ENCODE measurements at regions not wholly inside any gene's neighbourhood (a gene's known extent, or its start where the extent isn't known, plus 50 kb on each side); places are given as distances from the start of the nearest gene placed in this dataset.

GRCh38 chr16:26645614-26646013 lies 421.1 kb upstream of the C16orf82 start:
- Histone ChIP-seq H4K20me1 (ENCODE audit: control insufficient read depth, extremely low read depth, insufficient read depth, low read length) (no peaks in the 10 kb centered on the region), H3K27me3 (ENCODE audit: control insufficient read depth, insufficient read depth, low read length) (no peaks in the 10 kb centered on the region), H3K4me2 (ENCODE audit: extremely low read depth, insufficient read depth, low read length) (no peak overlapping the region), H3K9ac (ENCODE audit: insufficient read depth, low read length) (no peak overlapping the region), H3K36me3 (ENCODE audit: control insufficient read depth, insufficient read depth, low read length) (no peaks in the 10 kb centered on the region), H3K9me3 (ENCODE audit: control insufficient read depth, insufficient read depth, low read depth, low read length) (no peaks in the 10 kb centered on the region), H3K4me3 (replicated peaks in 1 of 4; ENCODE audit: control extremely low read depth in 1 of 4, insufficient read depth in 1 of 4, low read depth in 3 of 4, low read length in 4 of 4) (no peak overlapping the region), H3K4me1 (ENCODE audit: control insufficient read depth, extremely low read depth, insufficient read depth, low read length) (no peaks in the 10 kb centered on the region), H3K27ac (ENCODE audit: insufficient read depth, low read length) (no peak overlapping the region), H2AFZ (ENCODE audit: low read length) (no peak overlapping the region), H3K79me2 (ENCODE audit: control insufficient read depth, insufficient read depth, low read length) (no peaks in the 10 kb centered on the region)
- TF ChIP-seq CTCF (conservative IDR thresholded peaks at IDR 0.05 in 1 of 2, IDR thresholded peaks at IDR 0.05 in 1 of 2; ENCODE audit: low read depth in 1 of 2, low read length in 2 of 2) (no peak), EZH2 (IDR thresholded peaks at IDR 0.05; ENCODE audit: low read length, missing control alignments) (no peak)
- DNase-seq (ENCODE audit: low read depth in 2 of 2): no peak

- no peaks in the 10 kb centered on the region for H3K27me3 ChIP-seq (ENCODE audit: control insufficient read depth, insufficient read depth, low read length)
Measured at GRCh38 chr16:26647870-26648269, 418.9 kb upstream of the C16orf82 start.

GRCh38 chr16:26648851-26649250 lies 417.9 kb upstream of the C16orf82 start:
- TF ChIP-seq CTCF (conservative IDR thresholded peaks at IDR 0.05 in 1 of 2, IDR thresholded peaks at IDR 0.05 in 1 of 2; ENCODE audit: low read depth in 1 of 2, low read length in 2 of 2): no peak
- no peak for TF ChIP-seq EZH2 (IDR thresholded peaks at IDR 0.05; ENCODE audit: low read length, missing control alignments)
- Histone ChIP-seq H3K4me2 (ENCODE audit: extremely low read depth, insufficient read depth, low read length) (no peak overlapping the region), H3K36me3 (ENCODE audit: control insufficient read depth, insufficient read depth, low read length) (no peaks in the 10 kb centered on the region), H2AFZ (ENCODE audit: low read length) (no peak overlapping the region), H3K9ac (ENCODE audit: insufficient read depth, low read length) (no peak overlapping the region), H3K4me1 (ENCODE audit: control insufficient read depth, extremely low read depth, insufficient read depth, low read length) (no peaks in the 10 kb centered on the region), H3K27me3 (ENCODE audit: control insufficient read depth, insufficient read depth, low read length) (no peaks in the 10 kb centered on the region), H3K27ac (ENCODE audit: insufficient read depth, low read length) (no peak overlapping the region), H3K4me3 (replicated peaks in 1 of 4; ENCODE audit: control extremely low read depth in 1 of 4, insufficient read depth in 1 of 4, low read depth in 3 of 4, low read length in 4 of 4) (no peak overlapping the region), H3K79me2 (ENCODE audit: control insufficient read depth, insufficient read depth, low read length) (no peaks in the 10 kb centered on the region), H3K9me3 (ENCODE audit: control insufficient read depth, insufficient read depth, low read depth, low read length) (no peaks in the 10 kb centered on the region), H4K20me1 (ENCODE audit: control insufficient read depth, extremely low read depth, insufficient read depth, low read length) (no peaks in the 10 kb centered on the region)
- DNase-seq (ENCODE audit: low read depth in 2 of 2): no peak

More at GRCh38 chr16:26647870-26648269, 418.9 kb upstream of the C16orf82 start:
- no peaks in the 10 kb centered on the region for H3K9me3 ChIP-seq (ENCODE audit: control insufficient read depth, insufficient read depth, low read depth, low read length)
- no peak overlapping the region for H3K27ac ChIP-seq (ENCODE audit: insufficient read depth, low read length)
- TF ChIP-seq EZH2 (IDR thresholded peaks at IDR 0.05; ENCODE audit: low read length, missing control alignments) (no peak), CTCF (conservative IDR thresholded peaks at IDR 0.05 in 1 of 2, IDR thresholded peaks at IDR 0.05 in 1 of 2; ENCODE audit: low read depth in 1 of 2, low read length in 2 of 2) (no peak)
- no peaks in the 10 kb centered on the region for H3K79me2 ChIP-seq (ENCODE audit: control insufficient read depth, insufficient read depth, low read length)
- H3K4me2 ChIP-seq (ENCODE audit: extremely low read depth, insufficient read depth, low read length): no peak overlapping the region
- no peak overlapping the region for H3K9ac ChIP-seq (ENCODE audit: insufficient read depth, low read length)
- no peaks in the 10 kb centered on the region for H4K20me1 ChIP-seq (ENCODE audit: control insufficient read depth, extremely low read depth, insufficient read depth, low read length)
- H3K4me3 ChIP-seq (replicated peaks in 1 of 4; ENCODE audit: control extremely low read depth in 1 of 4, insufficient read depth in 1 of 4, low read depth in 3 of 4, low read length in 4 of 4): no peak overlapping the region
- H3K36me3 ChIP-seq (ENCODE audit: control insufficient read depth, insufficient read depth, low read length): no peaks in the 10 kb centered on the region
- no peak for DNase-seq (ENCODE audit: low read depth in 2 of 2)
- no peaks in the 10 kb centered on the region for H3K4me1 ChIP-seq (ENCODE audit: control insufficient read depth, extremely low read depth, insufficient read depth, low read length)
- no peak overlapping the region for H2AFZ ChIP-seq (ENCODE audit: low read length)

Measured in fibroblast of lung (primary cell).